CD4-positive, CD25-positive, alpha-beta regulatory T cell (primary cell): ENCODE measurements at regions not wholly inside any gene's neighbourhood (a gene's known extent, or its start where the extent isn't known, plus 50 kb on each side); places are given as distances from the start of the nearest gene placed in this dataset.

Experiments used
- ATAC-seq, 2 donors: fragments of 150-1000 bp; cut with Tn5 transposase; one replicate each; pipeline ENCODE4 v1.10.0; 2021; ENCODE audit warnings: low read depth in 2 of 2, moderate number of reproducible peaks in 2 of 2, moderate library complexity in 1 of 2
- DNase-seq, 3 donors: peaks; one replicate each; pipeline versions ENCODE4 v3.0.0 to v3.0.0-alpha.2; 2012 to 2022; ENCODE audit warnings: mixed read lengths in 1 of 3
- H3K27ac ChIP-seq: one replicate; pipeline ENCODE4 v1.7.0; 2013; ENCODE audit warnings: mild to moderate bottlenecking, low read length; ENCODE audit not compliant: insufficient read depth, poor library complexity, severe bottlenecking
- H3K27me3 ChIP-seq: one replicate; pipeline ENCODE4 v1.7.0; 2013; ENCODE audit warnings: low read length; ENCODE audit not compliant: control insufficient read depth, insufficient read depth
- H3K36me3 ChIP-seq: one replicate; pipeline ENCODE4 v1.7.0; 2013; ENCODE audit warnings: mild to moderate bottlenecking, low read length, moderate library complexity; ENCODE audit not compliant: control insufficient read depth, insufficient read depth
- H3K4me1 ChIP-seq: 2 replicates; pipeline ENCODE4 v1.7.0; 2013; ENCODE audit warnings: mild to moderate bottlenecking, low read length; ENCODE audit not compliant: insufficient read depth, control insufficient read depth, poor library complexity, severe bottlenecking
- H3K4me3 ChIP-seq: one replicate; pipeline ENCODE4 v1.7.0; 2013; ENCODE audit warnings: low read depth, mild to moderate bottlenecking, low read length, moderate library complexity
- H3K9me3 ChIP-seq, 2 experiments: 1 replicate in 1 of 2; 2 replicates in 1 of 2; pipeline ENCODE4 v1.7.0; 2013; ENCODE audit warnings: low read length in 2 of 2, mild to moderate bottlenecking in 1 of 2, moderate library complexity in 1 of 2; ENCODE audit not compliant: control insufficient read depth in 2 of 2
- H3K27ac Mint-ChIP-seq, 3 donors: one replicate each; pipeline ENCODE4 v1.8.0; 2020 to 2022; ENCODE audit warnings: mild to moderate bottlenecking in 3 of 3, mixed read lengths in 3 of 3, moderate library complexity in 2 of 3
- H3K27me3 Mint-ChIP-seq: one replicate; pipeline ENCODE4 v1.8.0; 2022; ENCODE audit warnings: mild to moderate bottlenecking, mixed read lengths
- H3K36me3 Mint-ChIP-seq: one replicate; pipeline ENCODE4 v1.8.0; 2020; ENCODE audit warnings: mixed read lengths
- H3K4me1 Mint-ChIP-seq, 4 donors: one replicate each; pipeline ENCODE4 v1.8.0; 2020 to 2022; ENCODE audit warnings: mixed read lengths in 4 of 4, mild to moderate bottlenecking in 1 of 4
- H3K4me3 Mint-ChIP-seq, 4 donors: one replicate each; pipeline ENCODE4 v1.8.0; 2020 to 2022; ENCODE audit warnings: mild to moderate bottlenecking in 4 of 4, mixed read lengths in 4 of 4, moderate library complexity in 3 of 4
- H3K9me3 Mint-ChIP-seq, 7 donors: one replicate each; pipeline ENCODE4 v1.8.0; 2020 to 2022; ENCODE audit warnings: mixed read lengths in 7 of 7, mild to moderate bottlenecking in 3 of 7, moderate library complexity in 2 of 7

DNA sequence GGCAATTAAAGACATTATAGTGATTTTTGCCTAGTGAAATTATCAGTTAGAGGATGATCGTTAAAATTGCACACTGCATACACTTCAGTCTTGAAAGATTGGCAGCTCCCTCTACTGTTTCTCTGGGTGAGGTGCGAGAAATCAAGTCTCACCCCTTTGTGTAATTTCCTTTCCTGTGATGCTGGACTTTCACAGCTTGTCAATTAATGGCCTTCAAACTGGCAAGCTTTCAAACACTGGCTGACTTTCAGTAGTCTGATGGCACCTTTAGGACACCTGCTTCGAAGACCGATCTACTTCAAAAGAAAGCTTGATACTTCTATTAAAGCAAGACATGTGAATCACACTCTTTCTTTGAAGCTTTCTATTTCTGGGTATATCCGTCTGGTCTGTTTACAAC, 706.7 kb upstream of the PTPRD start:
- Histone ChIP-seq H3K36me3 (no peaks in the 10 kb centered on the region), H3K4me3 (no peak overlapping the region), H3K27ac (no peak overlapping the region), H3K9me3 (no peaks in the 10 kb centered on the region), H3K4me1 (no peaks in the 10 kb centered on the region), H3K27me3 (no peaks in the 10 kb centered on the region)
- Mint-ChIP-seq H3K27ac (no peak overlapping the region), H3K4me1 (no peaks in the 10 kb centered on the region), H3K4me3 (no peak overlapping the region), H3K27me3 (no peaks in the 10 kb centered on the region), H3K9me3 (peaks cover 0 to 18% (median 4%) of the 10 kb centered on the region in 7 donors), H3K36me3 (no peaks in the 10 kb centered on the region)
- ATAC-seq (no peak), DNase-seq (no peak)

DNA sequence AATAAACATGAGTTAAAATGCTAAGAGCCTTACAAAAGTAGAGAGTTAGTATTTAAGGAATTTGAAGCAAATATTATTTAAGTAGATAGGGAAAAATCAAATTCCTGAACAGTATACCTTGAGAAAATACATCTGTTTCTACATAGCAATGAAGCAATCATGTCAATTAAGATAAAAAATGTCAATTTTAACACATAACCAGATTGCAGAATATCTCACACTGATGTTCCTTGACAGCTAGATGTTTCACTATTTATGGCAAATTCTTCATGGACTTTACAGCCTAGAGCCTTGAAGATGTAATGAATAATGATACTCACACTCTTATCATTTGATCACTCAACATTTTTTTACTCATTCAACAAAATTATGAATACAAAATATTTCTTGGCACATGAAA, 708.2 kb upstream of the PTPRD start:
- Histone ChIP-seq H3K4me3 (no peak overlapping the region), H3K27ac (no peak overlapping the region), H3K9me3 (no peaks in the 10 kb centered on the region), H3K27me3 (no peaks in the 10 kb centered on the region), H3K4me1 (no peaks in the 10 kb centered on the region), H3K36me3 (no peaks in the 10 kb centered on the region)
- no peaks in the 10 kb centered on the region for H3K36me3 Mint-ChIP-seq
- H3K4me1 Mint-ChIP-seq, result no peaks in the 10 kb centered on the region
- no peak for ATAC-seq
- H3K9me3 Mint-ChIP-seq, result peaks cover 0 to 18% (median 5%) of the 10 kb centered on the region in 7 donors
- DNase-seq, result no peak
- no peak overlapping the region for H3K27ac Mint-ChIP-seq
- no peaks in the 10 kb centered on the region for H3K27me3 Mint-ChIP-seq
- H3K4me3 Mint-ChIP-seq, result no peak overlapping the region

DNA sequence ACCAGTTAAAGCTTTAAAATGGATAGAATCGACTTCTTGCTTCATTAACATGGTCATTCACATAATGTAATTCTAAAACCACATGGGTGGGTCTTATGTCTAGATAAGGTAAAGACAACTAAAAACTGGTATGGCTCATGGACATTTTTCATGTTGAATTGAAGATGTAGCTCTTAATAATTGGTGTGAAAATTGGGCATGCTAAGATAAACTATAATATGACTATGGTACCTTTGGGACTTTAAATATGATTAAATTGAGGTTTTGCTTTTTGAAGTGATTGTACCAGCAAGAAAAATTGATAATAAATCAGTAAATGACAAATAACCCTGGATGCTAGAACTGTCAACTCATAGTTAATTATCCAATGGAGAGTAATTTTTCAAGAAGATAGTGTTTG, 710.7 kb upstream of the PTPRD start:
- no peaks in the 10 kb centered on the region for H3K36me3 ChIP-seq
- no peaks in the 10 kb centered on the region for H3K27me3 Mint-ChIP-seq
- ATAC-seq, result no peak
- no peak overlapping the region for H3K27ac Mint-ChIP-seq
- H3K4me1 ChIP-seq, result no peaks in the 10 kb centered on the region
- H3K9me3 Mint-ChIP-seq, result peaks cover 0 to 15% (median 4%) of the 10 kb centered on the region in 7 donors
- H3K4me3 Mint-ChIP-seq, result no peak overlapping the region
- H3K27me3 ChIP-seq, result no peaks in the 10 kb centered on the region
- H3K9me3 ChIP-seq, result no peaks in the 10 kb centered on the region
- H3K4me1 Mint-ChIP-seq, result no peaks in the 10 kb centered on the region
- no peak overlapping the region for H3K4me3 ChIP-seq
- H3K36me3 Mint-ChIP-seq, result no peaks in the 10 kb centered on the region
- no peak overlapping the region for H3K27ac ChIP-seq
- no peak for DNase-seq

DNA sequence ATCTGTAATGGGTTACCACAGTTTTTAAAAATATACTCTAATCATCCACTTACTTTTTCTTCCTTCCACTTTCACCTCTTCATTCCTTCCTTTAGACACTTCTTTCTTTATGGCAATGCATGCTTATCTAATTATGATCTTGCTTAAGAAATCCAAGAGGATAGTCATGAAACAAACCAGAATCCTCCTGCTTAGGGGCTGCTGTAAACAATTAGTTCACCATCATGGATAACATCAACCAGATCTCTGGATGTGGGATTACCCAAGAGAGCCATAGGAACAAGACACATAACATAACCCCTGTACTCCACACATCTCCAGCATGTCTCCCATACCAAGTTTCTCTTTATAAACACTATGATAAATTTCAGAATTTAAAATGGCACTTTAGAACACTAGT, 713.4 kb upstream of the PTPRD start:
- Mint-ChIP-seq H3K9me3 (peaks cover 1 to 14% (median 6%) of the 10 kb centered on the region in 7 donors), H3K4me3 (no peak overlapping the region), H3K4me1 (no peaks in the 10 kb centered on the region), H3K27me3 (no peaks in the 10 kb centered on the region), H3K36me3 (no peaks in the 10 kb centered on the region), H3K27ac (no peak overlapping the region)
- peaks cover 0 to 3% of the 10 kb centered on the region in 2 experiments for H3K9me3 ChIP-seq
- H3K27ac ChIP-seq, result no peak overlapping the region
- no peaks in the 10 kb centered on the region for H3K36me3 ChIP-seq
- DNase-seq (no peak), ATAC-seq (no peak)
- H3K27me3 ChIP-seq, result no peaks in the 10 kb centered on the region
- no peak overlapping the region for H3K4me3 ChIP-seq
- H3K4me1 ChIP-seq, result no peaks in the 10 kb centered on the region

DNA sequence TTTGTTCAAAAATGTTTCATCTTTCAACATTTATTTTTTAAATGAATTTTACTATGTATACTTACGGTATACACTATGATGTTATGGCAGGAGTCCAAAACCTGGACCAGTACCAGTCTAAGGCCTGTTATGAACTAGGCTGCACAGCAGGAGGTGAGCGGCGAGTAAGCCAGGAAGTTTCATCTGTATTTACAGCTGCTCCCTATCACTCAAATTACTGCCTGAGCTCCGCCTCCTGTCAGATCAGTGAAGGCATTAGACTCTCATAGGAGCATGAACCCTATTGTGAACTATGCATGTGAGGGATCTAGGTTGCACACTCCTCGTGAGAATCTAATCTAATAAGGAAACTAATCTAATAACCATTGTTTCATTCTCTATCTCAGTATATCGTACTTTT, 715.5 kb upstream of the PTPRD start:
- H3K4me1 ChIP-seq, result no peaks in the 10 kb centered on the region
- no peak overlapping the region for H3K27ac ChIP-seq
- Mint-ChIP-seq H3K4me3 (no peak overlapping the region), H3K36me3 (no peaks in the 10 kb centered on the region), H3K9me3 (peaks cover 4 to 23% (median 9%) of the 10 kb centered on the region in 7 donors), H3K27me3 (no peaks in the 10 kb centered on the region), H3K27ac (no peak overlapping the region), H3K4me1 (no peaks in the 10 kb centered on the region)
- H3K9me3 ChIP-seq, result peaks cover 0 to 3% of the 10 kb centered on the region in 2 experiments
- H3K27me3 ChIP-seq, result no peaks in the 10 kb centered on the region
- H3K4me3 ChIP-seq, result no peak overlapping the region
- DNase-seq, result no peak
- no peak for ATAC-seq
- no peaks in the 10 kb centered on the region for H3K36me3 ChIP-seq

DNA sequence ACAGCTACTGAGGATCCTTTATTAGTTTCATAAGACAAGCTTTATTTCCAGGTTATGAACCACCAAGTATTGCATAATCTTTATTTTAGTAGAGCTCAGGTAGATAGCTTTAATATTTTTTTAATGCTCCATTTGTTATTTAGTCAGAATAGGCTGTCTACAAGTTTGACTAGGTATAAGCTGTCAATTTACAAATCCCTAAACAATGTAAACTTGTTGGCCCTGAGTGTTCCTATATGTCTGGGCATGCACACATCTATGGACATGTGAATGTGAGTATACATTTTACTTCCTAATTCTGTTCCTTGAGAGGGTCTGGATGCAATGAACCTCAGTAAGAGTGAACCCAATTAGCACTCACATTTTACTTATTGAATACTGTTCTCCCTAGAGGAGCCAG, 722.2 kb upstream of the PTPRD start:
- Histone ChIP-seq H3K27me3 (no peaks in the 10 kb centered on the region), H3K4me1 (no peaks in the 10 kb centered on the region), H3K4me3 (no peak overlapping the region), H3K27ac (no peak overlapping the region), H3K36me3 (no peaks in the 10 kb centered on the region), H3K9me3 (peaks cover 3% of the 10 kb centered on the region in 2 experiments)
- H3K27me3 Mint-ChIP-seq, result no peaks in the 10 kb centered on the region
- no peak overlapping the region for H3K4me3 Mint-ChIP-seq
- ATAC-seq, result no peak
- no peaks in the 10 kb centered on the region for H3K36me3 Mint-ChIP-seq
- no peak for DNase-seq
- H3K4me1 Mint-ChIP-seq, result no peaks in the 10 kb centered on the region
- no peak overlapping the region for H3K27ac Mint-ChIP-seq
- peaks cover 0 to 27% (median 5%) of the 10 kb centered on the region in 7 donors for H3K9me3 Mint-ChIP-seq

DNA sequence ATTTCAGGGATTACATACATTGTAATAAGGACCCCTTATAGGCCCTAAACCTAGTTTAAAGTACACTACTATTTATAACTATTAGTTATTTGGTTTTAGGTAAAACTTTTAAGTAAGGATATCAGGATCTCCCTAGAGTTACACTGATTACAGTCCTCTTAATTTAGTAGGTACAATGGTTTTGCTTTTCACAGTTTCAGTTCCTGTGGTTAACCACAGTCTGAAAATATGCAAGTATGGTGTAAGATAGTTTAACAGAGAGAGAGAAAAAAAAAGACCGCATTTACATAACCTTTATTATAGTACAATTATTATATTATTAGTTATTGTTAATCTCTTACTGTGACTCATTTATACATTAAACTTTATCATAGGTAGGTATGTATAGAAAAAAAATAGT, 725.3 kb upstream of the PTPRD start:
- H3K36me3 ChIP-seq, result no peaks in the 10 kb centered on the region
- Mint-ChIP-seq H3K27me3 (no peaks in the 10 kb centered on the region), H3K4me1 (no peaks in the 10 kb centered on the region), H3K36me3 (no peaks in the 10 kb centered on the region), H3K9me3 (peaks cover 0 to 21% (median 1%) of the 10 kb centered on the region in 7 donors), H3K27ac (no peak overlapping the region), H3K4me3 (no peak overlapping the region)
- no peaks in the 10 kb centered on the region for H3K27me3 ChIP-seq
- H3K4me1 ChIP-seq, result no peaks in the 10 kb centered on the region
- no peak overlapping the region for H3K27ac ChIP-seq
- no peak for DNase-seq
- no peak for ATAC-seq
- H3K4me3 ChIP-seq, result no peak overlapping the region
- H3K9me3 ChIP-seq, result peaks cover 0 to 5% of the 10 kb centered on the region in 2 experiments

DNA sequence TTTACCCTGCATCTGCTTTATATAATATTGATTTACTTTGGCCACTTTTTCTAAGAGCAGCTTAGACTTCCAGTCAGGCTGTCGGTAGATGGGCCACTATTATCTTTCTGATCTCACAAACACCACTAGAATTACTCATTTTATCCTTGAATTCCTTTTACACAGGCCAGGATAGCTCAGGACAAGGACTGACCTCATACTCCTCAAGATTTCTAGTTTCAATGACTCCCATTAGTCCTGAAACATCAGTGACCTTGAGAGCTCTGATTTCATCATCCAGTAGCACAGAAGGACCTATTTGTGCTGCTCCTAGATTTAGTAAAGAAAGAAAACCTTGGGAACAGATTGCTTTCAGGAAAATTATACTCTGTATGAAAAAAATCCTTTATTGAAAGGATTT, 727.9 kb upstream of the PTPRD start:
- no peak overlapping the region for H3K27ac ChIP-seq
- H3K27me3 Mint-ChIP-seq, result no peaks in the 10 kb centered on the region
- H3K9me3 Mint-ChIP-seq, result peaks cover 0 to 16% (median 4%) of the 10 kb centered on the region in 7 donors
- no peak overlapping the region for H3K4me3 Mint-ChIP-seq
- no peaks in the 10 kb centered on the region for H3K36me3 ChIP-seq
- H3K27ac Mint-ChIP-seq, result no peak overlapping the region
- no peaks in the 10 kb centered on the region for H3K4me1 ChIP-seq
- no peaks in the 10 kb centered on the region for H3K4me1 Mint-ChIP-seq
- no peak for ATAC-seq
- no peak for DNase-seq
- H3K36me3 Mint-ChIP-seq, result no peaks in the 10 kb centered on the region
- peaks cover 0 to 5% of the 10 kb centered on the region in 2 experiments for H3K9me3 ChIP-seq
- no peaks in the 10 kb centered on the region for H3K27me3 ChIP-seq
- H3K4me3 ChIP-seq, result no peak overlapping the region
